ENCODE measurements at regions not wholly inside any gene's neighbourhood (a gene's known extent, or its start where the extent isn't known, plus 50 kb on each side); places are given as distances from the start of the nearest gene placed in this dataset.
A peak's percentile ranks its signal among the peaks of the same experiment; 100 is the strongest.

- peak overlapping the region; percentile 59 for H3K4me2 ChIP-seq (ENCODE audit: unreplicated experiment)
- no peaks in the 10 kb centered on the region for H3K79me2 ChIP-seq (ENCODE audit: insufficient read depth)
- TF ChIP-seq EZH2phosphoT487 (IDR thresholded peaks at IDR 0.05; ENCODE audit: insufficient read depth, low read depth) (0 out of 2 replicates have a peak, but pooled peaks have one; percentile 42), EZH2 (IDR thresholded peaks at IDR 0.05; ENCODE audit: insufficient read depth, poor library complexity, severe bottlenecking) (no peak)
- WGBS, 2 experiments (ENCODE audit: low coverage in 1 of 2, low lambda C conversion rate in 2 of 2, missing lambda C conversion rate in 2 of 2), result 0 to 1% methylated on average over 11 of the region's 11 CpGs
- peak overlapping the region; percentile 84 for H3K9ac ChIP-seq
- no peaks in the 10 kb centered on the region for H3K9me3 ChIP-seq (ENCODE audit: low read depth)
- H3K4me1 ChIP-seq (ENCODE audit: insufficient read depth), result peaks cover 46% of the 10 kb centered on the region
- H3K27me3 ChIP-seq (replicated peaks; ENCODE audit: insufficient read depth), result no peaks in the 10 kb centered on the region
- H2AFZ ChIP-seq, result 0 out of 2 replicates have a peak overlapping the region, but pooled peaks have one; percentile 5
- H4K20me1 ChIP-seq (ENCODE audit: insufficient read depth), result no peaks in the 10 kb centered on the region
- H3K27ac ChIP-seq, result peak overlapping the region; percentile 99
- no peaks in the 10 kb centered on the region for H3K9me2 ChIP-seq (ENCODE audit: insufficient read depth)
- H3K4me3 ChIP-seq, result peak overlapping the region; percentile 37
- no peaks in the 10 kb centered on the region for H3K36me3 ChIP-seq (ENCODE audit: low read depth)
- in situ Hi-C loops (cut with MboI), result no loop called here
- H3F3A ChIP-seq (ENCODE audit: insufficient read depth), result peaks cover 40% of the 10 kb centered on the region
- peak; percentile 99 for DNase-seq
Measured at GRCh38 chr7:45978010-45978681, 57.1 kb upstream of the IGFBP3 start.

- Histone ChIP-seq H3K36me3 (ENCODE audit: low read depth) (no peaks in the 10 kb centered on the region), H3K9ac (peak overlapping the region; percentile 84), H3K27me3 (replicated peaks; ENCODE audit: insufficient read depth) (no peaks in the 10 kb centered on the region), H3K27ac (peak overlapping the region; percentile 99), H3F3A (ENCODE audit: insufficient read depth) (peaks cover 40% of the 10 kb centered on the region), H3K9me2 (ENCODE audit: insufficient read depth) (no peaks in the 10 kb centered on the region), H3K9me3 (ENCODE audit: low read depth) (no peaks in the 10 kb centered on the region), H3K4me2 (ENCODE audit: unreplicated experiment) (peak overlapping the region; percentile 59), H3K4me3 (no peak overlapping the region), H4K20me1 (ENCODE audit: insufficient read depth) (no peaks in the 10 kb centered on the region), H3K79me2 (ENCODE audit: insufficient read depth) (no peaks in the 10 kb centered on the region), H3K4me1 (ENCODE audit: insufficient read depth) (peaks cover 46% of the 10 kb centered on the region), H2AFZ (0 out of 2 replicates have a peak overlapping the region, but pooled peaks have one; percentile 5)
- TF ChIP-seq EZH2phosphoT487 (IDR thresholded peaks at IDR 0.05; ENCODE audit: insufficient read depth, low read depth) (no peak), EZH2 (IDR thresholded peaks at IDR 0.05; ENCODE audit: insufficient read depth, poor library complexity, severe bottlenecking) (no peak)
- in situ Hi-C loops (cut with MboI), result no loop called here
- WGBS, 2 experiments (ENCODE audit: low coverage in 1 of 2, low lambda C conversion rate in 2 of 2, missing lambda C conversion rate in 2 of 2), result 68 to 77% methylated on average over 4 of the region's 4 CpGs
- DNase-seq, result peak; percentile 13
Measured at GRCh38 chr7:45977256-45977780, 56.2 kb upstream of the IGFBP3 start.

GRCh38 chr7:45976485-45976856 is 55.4 kb upstream of the IGFBP3 start:
- Histone ChIP-seq H3K36me3 (ENCODE audit: low read depth) (no peaks in the 10 kb centered on the region), H2AFZ (no peak overlapping the region), H3K9me3 (ENCODE audit: low read depth) (no peaks in the 10 kb centered on the region), H3K4me3 (no peak overlapping the region), H3K9me2 (ENCODE audit: insufficient read depth) (no peaks in the 10 kb centered on the region), H3K4me1 (ENCODE audit: insufficient read depth) (peaks cover 44% of the 10 kb centered on the region), H3K9ac (no peak overlapping the region), H4K20me1 (ENCODE audit: insufficient read depth) (no peaks in the 10 kb centered on the region), H3K27me3 (replicated peaks; ENCODE audit: insufficient read depth) (no peaks in the 10 kb centered on the region), H3K79me2 (ENCODE audit: insufficient read depth) (no peaks in the 10 kb centered on the region), H3K4me2 (ENCODE audit: unreplicated experiment) (no peak overlapping the region), H3F3A (ENCODE audit: insufficient read depth) (peaks cover 40% of the 10 kb centered on the region), H3K27ac (no peak overlapping the region)
- DNase-seq, result no peak
- in situ Hi-C loops (cut with MboI), result no loop called here
- TF ChIP-seq EZH2phosphoT487 (IDR thresholded peaks at IDR 0.05; ENCODE audit: insufficient read depth, low read depth), result no peak
- TF ChIP-seq EZH2 (IDR thresholded peaks at IDR 0.05; ENCODE audit: insufficient read depth, poor library complexity, severe bottlenecking), result no peak
- 92 to 97% methylated on average over 3 of the region's 3 CpGs for WGBS, 2 experiments (ENCODE audit: low coverage in 1 of 2, low lambda C conversion rate in 2 of 2, missing lambda C conversion rate in 2 of 2)

- Histone ChIP-seq H3K9me3 (ENCODE audit: low read depth) (no peaks in the 10 kb centered on the region), H3K4me3 (no peak overlapping the region), H3K9ac (no peak overlapping the region), H3K4me1 (ENCODE audit: insufficient read depth) (peaks cover 39% of the 10 kb centered on the region), H3K27me3 (replicated peaks; ENCODE audit: insufficient read depth) (no peaks in the 10 kb centered on the region), H4K20me1 (ENCODE audit: insufficient read depth) (no peaks in the 10 kb centered on the region), H3K36me3 (ENCODE audit: low read depth) (no peaks in the 10 kb centered on the region), H3K4me2 (ENCODE audit: unreplicated experiment) (no peak overlapping the region), H3K79me2 (ENCODE audit: insufficient read depth) (no peaks in the 10 kb centered on the region), H2AFZ (no peak overlapping the region), H3K27ac (no peak overlapping the region), H3K9me2 (ENCODE audit: insufficient read depth) (no peaks in the 10 kb centered on the region), H3F3A (ENCODE audit: insufficient read depth) (peaks cover 35% of the 10 kb centered on the region)
- DNase-seq, result no peak
- in situ Hi-C loops (cut with MboI), result no loop called here
- TF ChIP-seq EZH2 (IDR thresholded peaks at IDR 0.05; ENCODE audit: insufficient read depth, poor library complexity, severe bottlenecking) (no peak), EZH2phosphoT487 (IDR thresholded peaks at IDR 0.05; ENCODE audit: insufficient read depth, low read depth) (no peak)
- WGBS, 2 experiments (ENCODE audit: low coverage in 1 of 2, low lambda C conversion rate in 2 of 2, missing lambda C conversion rate in 2 of 2), result 100% methylated on average over 8 of the region's 8 CpGs
Measured at GRCh38 chr7:45975847-45976484, 54.9 kb upstream of the IGFBP3 start.

All from GM23248 (cell line).